ENCODE measurements at regions not wholly inside any gene's neighbourhood (a gene's known extent, or its start where the extent isn't known, plus 50 kb on each side); places are given as distances from the start of the nearest gene placed in this dataset.

- TF ChIP-seq CTCF (IDR thresholded peaks at IDR 0.05) = no peak
- TF ChIP-seq POLR2AphosphoS5 (IDR thresholded peaks at IDR 0.05; ENCODE audit: low read depth, low read length) = peak; percentile 56; the same call in 1 of the 2 replicates
- no peak for TF ChIP-seq REST (IDR thresholded peaks at IDR 0.05; ENCODE audit: insufficient read depth in 1 of 2, low read depth in 2 of 2, low read length in 1 of 2)
- peak; percentile 31; the same call in 1 of the 2 replicates for TF ChIP-seq SIN3A (IDR thresholded peaks at IDR 0.05; ENCODE audit: borderline replicate concordance, insufficient read depth, low read depth, low read length)
These were observed 54.1 kb upstream of the CDKN2AIPNL start for GRCh38 chr5:134465816-134466240.
